Dedifferentiated amniotic fluid mesenchymal stem cell (primary cell): ENCODE measurements at regions not wholly inside any gene's neighbourhood (a gene's known extent, or its start where the extent isn't known, plus 50 kb on each side); places are given as distances from the start of the nearest gene placed in this dataset.

Experiments
- DNase-seq: peaks from one replicate; pipeline ENCODE4 v3.0.0-alpha.2; 2016; ENCODE audit errors: extremely low spot score

DNA sequence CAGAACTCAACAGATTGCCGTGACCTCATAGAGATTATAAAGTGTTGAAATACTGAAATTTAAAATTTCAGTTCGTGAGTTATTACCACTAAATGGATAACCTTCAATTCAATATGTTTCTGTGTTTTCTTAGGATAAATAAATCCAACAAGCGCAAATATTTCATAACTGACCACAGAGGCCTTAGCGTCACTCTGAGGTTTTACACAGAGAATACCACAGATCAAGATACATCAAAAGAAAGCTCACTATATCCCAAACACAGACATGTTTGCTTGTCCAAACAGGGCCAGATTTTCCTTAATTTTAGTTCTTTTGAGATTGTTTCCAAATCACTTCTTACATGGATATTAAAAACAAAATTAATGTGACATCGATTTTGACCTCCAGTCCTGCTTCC, 235.8 kb downstream of the EFNB2 start:
- DNase-seq = no peak

DNA sequence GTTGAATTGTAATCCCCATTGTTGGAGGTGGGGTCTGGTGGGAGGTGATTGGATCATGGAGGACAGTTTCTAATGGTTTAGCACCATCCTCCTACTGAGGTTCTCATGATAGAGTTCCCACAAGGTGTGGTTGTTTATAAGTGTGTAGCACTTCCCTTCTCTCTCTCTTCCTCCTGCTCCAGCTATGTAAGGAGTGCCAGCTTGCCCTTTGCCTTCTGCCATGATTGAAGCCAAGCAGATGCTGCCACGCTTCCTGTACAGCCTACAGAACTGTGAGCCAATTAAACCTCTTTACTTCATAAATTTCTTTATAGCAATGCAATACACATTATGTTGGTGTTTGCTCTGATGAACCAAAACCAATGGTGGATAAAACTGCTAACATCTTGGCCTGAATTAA, 238.2 kb downstream of the EFNB2 start:
- DNase-seq = no peak

DNA sequence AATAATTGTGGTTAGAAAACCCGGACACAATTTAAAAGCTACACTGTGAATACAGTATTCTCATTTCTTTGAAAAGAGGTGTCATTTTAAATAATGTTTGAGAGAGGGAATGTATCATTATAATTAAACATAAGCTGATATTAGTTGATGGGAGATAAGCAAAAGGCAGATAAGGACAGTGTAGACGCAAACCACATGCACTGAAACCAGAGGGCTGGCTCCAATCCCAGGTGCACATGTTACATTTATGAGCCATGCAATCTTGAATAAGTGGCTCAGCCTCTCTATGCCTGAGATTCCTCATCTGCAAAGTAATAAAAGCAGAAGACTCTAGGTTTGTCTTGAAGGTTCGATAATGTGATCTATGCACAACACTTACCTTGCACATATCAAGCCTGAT, 238.7 kb downstream of the EFNB2 start:
- DNase-seq = no peak

DNA sequence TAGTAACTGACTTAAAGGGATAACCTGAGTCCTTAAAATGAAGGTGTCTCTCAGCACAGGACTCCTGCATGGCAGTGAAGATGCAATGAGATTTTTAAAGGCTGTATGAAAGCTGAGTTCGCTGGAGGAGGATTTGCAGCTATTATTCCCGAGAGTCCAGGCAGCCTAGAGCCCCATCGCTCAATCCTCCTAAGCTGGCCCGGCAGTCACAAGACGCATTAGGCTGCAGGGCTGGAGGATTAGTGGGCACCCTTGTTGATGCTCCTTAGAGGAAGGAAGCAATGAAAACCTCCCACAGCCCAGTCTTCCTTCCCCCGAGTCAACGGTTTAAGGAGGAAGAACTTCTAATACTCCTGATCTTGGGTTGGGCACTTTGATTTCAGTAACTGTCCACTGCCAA, 239.5 kb downstream of the EFNB2 start:
- DNase-seq = no peak

DNA sequence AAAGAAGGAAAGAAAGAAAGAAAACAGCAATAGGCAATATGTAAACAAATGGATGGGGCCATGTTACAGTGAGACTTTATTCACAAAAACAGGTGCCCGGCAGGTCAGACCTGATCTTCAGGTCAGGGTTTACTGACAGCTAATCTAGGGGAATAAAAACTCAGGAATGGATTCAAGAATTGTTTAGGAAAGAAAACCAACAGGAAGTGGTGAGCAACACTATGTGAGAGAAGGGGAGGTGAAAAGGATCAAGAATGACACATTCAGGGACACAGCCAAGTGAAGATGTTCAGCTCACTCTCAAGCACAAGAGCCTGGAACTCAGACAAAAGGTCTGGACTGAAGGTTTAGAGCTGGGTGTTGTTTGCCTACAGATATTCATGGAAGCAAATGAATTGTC, 244.5 kb downstream of the EFNB2 start:
- DNase-seq = no peak

DNA sequence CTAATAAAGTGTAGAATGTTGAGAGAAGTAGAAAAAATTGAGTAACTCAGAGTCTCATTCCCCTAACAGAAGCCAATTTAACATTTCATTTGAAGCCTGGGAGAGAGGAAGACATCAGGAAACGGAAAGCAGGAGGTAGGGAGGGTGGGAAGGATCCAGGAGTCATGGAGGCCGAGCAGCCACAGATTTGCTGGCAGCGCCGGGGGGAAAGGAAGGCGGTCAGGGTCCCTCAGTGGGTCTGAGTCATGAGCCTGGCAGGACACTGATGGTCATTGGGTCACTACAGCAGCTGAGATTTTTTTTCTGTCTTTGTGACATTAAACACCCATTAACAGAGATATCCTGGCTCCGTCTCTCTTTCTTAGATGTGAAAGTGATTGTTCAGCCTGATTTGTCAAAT, 248.1 kb downstream of the EFNB2 start:
- DNase-seq = no peak

DNA sequence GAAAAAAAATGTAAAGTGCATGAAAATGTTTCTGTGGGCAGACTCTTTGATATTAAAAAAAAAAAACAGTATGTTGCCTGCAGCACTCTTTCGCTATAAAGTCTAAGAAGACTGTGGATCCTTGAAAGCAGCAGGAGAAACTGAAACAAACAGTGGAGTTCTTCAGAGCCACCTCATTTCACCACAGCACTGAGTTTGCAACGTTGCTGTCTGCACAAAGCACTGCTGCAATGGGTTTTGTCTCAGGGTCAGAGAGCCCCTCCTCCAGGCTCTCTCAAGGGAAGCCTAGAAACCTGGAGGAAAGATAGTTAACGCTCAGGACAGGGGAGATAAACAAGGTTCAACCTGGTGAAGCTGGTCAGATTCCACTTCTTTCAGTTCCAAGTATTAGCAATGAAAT, 248.7 kb downstream of the EFNB2 start:
- no peak for DNase-seq

DNA sequence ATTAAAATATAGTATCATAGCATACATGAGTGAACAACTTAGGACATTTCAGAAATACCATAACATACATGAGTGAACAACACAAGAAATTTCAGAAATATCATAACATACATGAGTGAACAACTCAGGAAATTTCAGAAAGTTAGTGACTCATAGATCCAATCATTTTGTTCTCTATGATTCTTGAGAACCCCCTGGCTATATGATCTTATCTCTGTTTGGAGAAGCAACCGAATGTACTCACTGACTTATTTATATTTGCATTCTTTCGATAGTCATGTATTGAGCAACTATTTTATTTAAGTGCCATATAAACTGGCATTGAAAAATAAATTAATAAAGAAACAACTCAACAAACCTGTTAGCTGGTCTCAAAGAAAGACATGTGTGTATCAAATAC, 251.1 kb downstream of the EFNB2 start:
- peak; percentile 21 for DNase-seq

DNA sequence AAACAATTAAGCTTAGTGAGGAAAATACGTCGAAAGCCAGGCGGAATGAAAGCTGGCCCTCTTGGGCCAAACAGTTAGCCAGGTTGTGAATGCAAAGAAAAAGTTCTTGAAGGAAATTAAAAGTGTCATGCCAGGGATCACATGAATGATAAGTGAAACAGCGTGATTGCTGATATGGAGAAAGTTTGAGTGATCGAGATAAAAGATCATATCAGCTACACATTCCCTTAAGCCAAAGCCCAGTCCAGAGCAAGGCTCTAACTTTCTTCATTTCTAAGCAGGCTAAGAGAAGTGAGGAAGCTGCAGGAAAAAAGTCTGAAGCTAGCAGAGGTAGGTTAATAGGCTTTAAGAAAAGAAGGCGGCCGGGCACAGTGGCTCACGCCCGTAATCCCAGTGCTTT, 254.0 kb downstream of the EFNB2 start:
- no peak for DNase-seq

DNA sequence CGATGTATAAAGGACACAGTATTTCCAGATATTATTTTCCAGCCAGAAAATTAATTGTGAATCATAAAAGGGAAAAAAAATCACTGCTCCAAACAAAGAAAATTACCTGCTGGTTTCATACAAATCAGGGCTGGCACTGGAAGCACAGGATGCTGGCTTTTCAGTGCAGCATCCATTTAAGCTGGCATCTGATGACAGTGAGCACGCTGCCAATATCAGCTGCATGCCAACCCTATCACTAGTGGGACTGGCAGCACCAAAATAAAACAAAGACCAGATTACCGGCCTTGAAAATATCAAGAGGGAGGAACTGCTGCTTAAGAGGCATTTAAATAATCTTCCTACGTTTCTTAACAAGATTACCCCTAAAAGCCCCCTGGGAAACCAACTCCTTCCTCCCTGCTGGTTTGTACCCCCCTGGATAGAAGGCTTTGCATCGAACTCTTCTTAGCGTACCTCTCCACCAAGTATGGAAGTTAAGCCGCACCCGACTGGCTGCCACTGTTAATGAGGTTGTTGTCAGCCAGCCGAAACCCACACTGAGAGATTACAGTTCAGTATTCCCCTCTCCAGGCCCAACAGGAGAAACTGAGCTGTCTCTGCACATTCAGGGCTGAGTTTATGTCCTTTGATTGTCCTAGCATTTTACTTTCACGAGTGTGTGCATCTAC, 257.8 kb downstream of the EFNB2 start:
- no peak for DNase-seq

DNA sequence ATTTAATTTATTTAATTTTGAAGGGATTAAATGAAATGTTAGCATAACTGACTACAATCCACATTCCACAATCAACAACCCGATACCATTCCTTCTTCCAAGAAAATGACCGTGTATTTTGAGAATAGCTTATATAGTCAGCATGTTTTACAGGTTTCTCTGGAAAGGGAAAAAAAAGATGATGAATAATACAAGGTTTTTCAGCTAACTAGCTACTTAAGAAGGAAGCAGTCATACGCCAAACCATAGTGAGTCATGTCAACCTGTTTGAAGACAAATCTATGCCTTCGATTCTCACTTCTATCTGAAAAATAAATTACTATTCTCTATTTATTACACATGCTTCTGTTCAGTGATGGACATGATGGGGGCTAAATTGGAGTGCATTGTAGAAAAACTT, 258.6 kb downstream of the EFNB2 start:
- DNase-seq = no peak

DNA sequence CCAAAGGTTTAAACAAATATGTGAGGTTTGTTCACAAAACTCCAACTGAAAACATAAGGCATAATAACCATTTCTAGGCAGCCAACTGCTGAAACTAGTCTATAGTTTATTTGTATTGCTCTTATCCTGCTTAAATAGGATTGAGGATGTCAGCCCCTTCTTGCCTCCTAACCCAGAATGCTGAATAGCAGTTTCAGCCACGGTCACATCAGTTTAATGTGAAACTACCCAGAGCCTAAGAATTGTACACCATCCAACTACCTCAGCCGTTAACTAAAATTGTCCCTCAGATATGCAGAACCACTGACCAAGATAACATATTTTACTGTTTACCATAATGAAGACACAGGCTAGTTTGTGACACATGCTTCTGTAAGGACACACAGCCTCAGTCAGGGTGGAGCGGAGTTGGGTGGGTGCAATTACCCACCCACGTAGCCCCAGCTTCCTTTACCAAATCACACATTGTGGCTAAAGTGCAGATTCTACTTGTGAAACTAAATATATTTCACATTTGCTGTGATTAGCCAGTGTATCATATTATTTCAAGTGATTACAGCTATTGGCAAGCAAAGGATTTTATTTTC, 259.9 kb downstream of the EFNB2 start:
- peak; percentile 28 for DNase-seq

DNA sequence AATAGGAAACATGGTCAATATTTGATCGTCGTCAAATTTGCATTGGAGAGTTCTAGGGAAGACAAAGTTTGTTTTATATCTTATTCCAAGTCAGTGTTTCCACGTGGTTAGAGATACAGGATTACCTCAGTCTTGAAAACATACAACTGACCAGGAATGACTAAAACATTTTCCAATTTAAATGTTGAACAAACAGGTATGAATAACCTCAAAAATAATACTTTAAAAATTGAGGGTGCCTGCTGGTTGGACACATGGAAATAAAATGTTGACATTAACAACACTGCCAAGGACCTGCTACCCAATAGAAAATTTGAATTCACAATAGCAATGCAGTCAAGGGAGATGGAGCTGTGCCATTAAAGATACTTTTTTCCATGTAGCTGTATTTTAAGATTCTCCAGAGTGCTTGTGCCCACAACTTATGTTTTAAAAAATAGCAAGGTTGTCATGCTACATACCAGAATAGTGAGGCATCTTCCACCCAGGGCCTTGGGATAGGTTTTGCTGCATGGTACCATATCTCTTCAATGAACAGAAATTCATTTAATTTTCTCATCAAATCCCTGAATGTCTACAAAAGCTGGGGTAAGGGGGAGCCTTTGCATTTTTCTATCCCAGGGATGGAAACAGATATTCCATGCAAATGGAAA, 260.8 kb downstream of the EFNB2 start:
- DNase-seq = no peak

DNA sequence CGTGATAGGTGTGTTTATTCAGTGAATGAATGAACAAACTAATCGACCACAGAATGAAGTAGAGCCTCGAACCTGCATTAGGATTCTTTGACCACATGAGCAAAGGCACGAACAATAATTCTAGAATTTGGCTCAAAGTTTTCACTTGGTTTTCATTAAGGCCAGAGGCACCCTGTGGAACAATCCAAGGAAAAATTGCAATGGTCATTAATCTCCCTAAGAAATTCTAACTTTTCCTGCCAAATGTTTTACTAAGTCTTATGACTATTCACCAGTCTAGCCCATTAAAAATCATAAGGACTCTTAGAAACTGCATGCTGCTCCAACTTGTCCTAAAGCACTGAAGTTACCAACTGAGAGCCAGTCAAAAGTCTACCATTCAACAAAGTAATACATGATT, 271.7 kb downstream of the EFNB2 start:
- DNase-seq = no peak

DNA sequence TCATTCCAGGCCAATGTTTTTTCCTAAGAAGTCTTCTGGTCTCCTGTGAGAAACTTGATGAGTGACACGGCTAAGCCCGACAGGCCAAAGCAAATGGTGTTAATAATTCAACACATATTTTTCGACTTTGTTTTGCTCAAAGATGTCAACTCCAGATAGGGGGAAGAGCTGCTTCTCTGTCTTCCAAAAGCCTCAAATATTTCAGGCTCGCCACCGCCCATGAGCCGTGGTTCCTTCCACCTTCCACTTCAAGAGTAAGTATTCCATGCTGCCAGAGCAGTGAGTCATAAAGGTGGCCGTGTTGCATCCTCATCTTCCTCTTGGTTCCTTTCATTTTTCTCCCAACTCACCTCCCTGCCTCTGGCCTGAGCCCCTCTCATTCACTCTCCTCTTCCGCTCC, 272.6 kb downstream of the EFNB2 start:
- DNase-seq = no peak

DNA sequence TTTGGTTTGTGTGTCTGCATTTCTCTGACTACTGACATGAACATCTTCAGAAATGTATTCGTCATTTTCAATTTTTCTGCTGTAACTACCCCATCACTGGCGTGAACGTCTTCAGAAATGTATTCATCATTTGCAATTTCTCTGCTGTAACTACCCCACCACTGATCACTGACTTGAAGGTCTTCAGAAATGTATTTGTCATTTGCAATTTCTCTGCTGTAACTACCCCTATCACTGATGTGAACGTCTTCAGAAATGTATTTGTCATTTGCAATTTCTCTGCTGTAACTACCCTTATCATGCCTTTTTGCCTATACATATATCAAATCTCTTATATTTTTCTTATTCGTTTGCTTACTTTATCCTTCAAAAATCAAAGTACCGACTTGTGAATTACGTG, 274.0 kb downstream of the EFNB2 start:
- no peak for DNase-seq

DNA sequence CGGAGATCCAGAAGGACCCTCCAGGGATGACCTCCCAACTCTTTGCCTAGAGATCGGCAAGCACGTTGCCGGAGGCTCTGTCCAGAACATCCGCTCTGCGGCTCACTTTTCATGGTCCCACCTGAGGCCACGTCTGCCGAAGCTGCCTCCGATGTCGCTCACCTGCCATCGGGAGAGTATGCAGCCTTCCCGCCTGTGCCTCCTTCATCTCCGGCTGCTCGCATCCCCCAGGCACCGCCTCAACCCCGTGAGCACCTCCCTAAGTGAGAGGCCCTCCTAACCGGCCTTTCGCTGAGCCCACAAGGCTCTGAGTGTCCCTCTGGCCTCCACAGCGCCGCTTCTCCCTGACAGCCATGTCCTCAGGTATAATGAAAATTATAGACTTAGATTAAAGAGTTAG, 275.1 kb downstream of the EFNB2 start:
- DNase-seq = no peak

DNA sequence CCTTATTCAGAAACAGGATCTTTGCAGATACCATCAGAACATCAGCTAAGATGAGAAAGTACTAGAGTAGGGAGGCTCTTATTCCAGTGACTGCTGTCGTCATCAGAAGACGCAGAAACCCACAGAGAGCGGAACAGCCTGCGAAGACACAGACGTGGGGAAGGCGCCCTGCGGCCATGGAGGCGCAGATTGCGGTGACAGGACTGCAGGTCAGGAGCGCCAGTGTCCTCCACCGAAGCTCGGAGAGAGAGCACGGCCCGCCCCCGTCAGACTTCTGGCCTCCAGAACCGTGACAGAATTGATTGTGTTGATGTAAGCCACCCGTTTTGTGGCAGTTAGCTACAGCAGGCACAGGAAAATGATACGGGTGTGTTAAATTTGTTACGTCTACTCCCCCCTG, 275.5 kb downstream of the EFNB2 start:
- DNase-seq = no peak

DNA sequence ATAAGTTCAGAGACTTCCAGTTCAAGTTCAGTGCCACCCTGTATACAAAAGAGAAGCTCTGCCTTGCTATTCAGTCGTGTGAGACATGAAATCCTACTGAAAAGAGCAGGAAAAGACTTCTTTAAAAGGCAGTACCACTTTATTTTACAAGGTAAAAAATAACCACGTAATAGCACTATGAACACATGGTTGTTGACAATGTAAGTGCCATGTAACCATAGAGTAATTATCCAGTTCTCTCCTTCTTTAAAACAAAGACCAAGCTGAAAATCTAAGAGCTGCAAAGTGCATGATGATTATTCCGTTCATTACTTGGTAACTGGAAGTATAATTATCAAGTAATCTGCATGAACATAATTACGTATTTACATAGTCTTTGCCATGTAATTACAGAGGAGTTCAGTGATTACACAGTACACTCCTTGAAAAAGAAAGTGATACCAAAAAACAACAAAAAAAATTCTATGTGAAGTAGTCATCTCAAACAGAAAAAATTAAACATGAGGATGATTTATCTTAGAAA, 288.7 kb downstream of the EFNB2 start:
- no peak for DNase-seq

DNA sequence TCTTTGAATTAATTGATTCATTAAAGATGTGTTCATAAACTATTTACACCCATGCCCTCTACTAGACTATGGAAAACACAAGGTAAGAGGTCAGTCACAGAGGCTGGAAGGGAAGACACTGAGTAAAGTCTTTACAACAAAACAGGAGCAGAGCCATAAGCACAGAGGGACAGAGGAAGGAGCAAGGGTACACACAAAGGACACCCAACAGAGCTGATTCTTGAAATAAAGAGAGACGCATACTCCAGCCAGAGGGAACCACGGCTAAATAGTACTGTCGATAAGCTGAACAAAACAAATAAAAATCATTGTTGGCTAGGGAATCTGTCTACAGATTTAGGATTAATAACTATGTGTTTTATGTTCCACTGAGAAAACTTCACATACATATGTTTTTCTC, 289.2 kb downstream of the EFNB2 start:
- no peak for DNase-seq

DNA sequence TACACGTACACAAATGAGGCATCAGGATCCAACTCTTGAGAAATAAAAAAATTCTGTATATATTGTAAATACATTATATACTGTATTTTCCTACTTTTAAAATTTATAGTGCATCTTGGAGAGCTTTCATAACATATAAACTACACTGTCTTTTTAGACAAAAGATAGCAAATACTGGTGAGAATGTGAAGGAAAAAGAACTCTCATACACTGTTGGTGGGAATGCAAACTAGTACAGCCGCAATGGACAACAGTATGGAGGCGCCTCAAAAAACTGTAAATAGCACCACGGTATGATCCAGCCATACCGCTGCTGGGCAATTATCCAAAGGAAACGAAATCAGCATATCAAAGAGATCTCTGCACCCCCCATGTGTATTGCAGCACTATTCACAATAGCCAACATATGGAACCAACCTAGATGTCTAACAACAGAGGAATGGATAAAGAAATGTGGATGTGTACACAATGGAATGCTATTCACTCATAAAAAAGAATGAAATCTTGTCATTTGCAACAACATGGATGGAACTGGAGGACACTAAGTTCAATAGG, 292.4 kb downstream of the EFNB2 start:
- no peak for DNase-seq

DNA sequence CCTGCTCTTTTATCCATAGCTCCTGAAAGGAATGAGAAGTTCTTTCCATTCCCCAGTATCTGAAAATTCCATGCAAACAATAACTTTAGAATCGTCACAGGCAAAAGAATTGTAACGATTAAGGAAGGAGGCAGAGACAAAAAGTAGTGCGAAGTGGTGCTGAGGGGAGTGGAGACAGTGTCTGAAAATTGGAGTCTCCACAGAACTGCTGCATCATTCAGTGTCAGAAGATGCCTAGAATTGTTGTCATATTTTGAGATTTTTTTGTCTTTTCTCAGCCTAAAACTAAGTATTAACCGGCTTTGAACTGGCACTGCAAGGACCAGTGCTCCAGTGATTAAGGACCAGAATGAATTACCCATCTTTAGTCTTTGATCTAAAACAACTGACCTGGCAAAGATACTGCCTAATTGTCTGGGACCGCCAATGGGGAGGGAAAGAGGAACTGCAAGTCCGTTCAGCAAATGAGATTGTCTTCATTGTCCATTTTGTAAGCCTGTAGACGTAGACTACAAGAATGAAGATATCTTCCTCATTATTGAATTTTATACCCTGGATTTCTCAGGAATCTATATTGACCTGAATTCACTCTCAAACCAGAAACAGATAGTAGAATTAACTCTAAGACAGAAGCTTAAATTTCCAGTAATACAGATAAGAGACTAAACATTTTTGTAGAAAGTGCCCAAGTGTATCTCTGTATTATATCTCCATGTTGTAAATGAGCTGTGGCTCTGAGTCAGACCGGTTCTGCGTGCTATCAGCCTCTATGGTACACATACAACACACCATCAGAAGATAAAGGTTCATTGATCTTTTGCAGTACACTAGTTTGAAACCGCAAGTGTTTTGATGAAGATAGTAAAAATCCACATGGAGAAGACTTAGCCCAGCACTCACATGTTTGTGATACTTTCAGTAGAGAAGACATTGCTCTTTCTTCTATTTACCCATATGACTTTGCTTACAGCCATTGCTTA, 293.2 kb downstream of the EFNB2 start:
- no peak for DNase-seq
